G401 (cell line): ENCODE measurements at regions not wholly inside any gene's neighbourhood (a gene's known extent, or its start where the extent isn't known, plus 50 kb on each side); places are given as distances from the start of the nearest gene placed in this dataset.

Source experiments
- DNase-seq: peaks from one replicate; pipeline ENCODE4 v3.0.0-alpha.2; 2015; ENCODE audit warnings: low spot score
- in situ Hi-C: cut with HindIII; loops from 2 replicates; pipeline ENCODE4 v1.10.0; 2016; ENCODE audit warnings: low sequenced_read_pairs, mixed read lengths

GRCh38 chr22:48900327-48900597 lies 927.4 kb downstream of the BRD1 start:
- in situ Hi-C loops, result no loop called here
- DNase-seq, result no peak

GRCh38 chr22:48899523-48900326 lies 927.9 kb downstream of the BRD1 start:
- in situ Hi-C loops, result no loop called here
- DNase-seq, result no peak

DNA sequence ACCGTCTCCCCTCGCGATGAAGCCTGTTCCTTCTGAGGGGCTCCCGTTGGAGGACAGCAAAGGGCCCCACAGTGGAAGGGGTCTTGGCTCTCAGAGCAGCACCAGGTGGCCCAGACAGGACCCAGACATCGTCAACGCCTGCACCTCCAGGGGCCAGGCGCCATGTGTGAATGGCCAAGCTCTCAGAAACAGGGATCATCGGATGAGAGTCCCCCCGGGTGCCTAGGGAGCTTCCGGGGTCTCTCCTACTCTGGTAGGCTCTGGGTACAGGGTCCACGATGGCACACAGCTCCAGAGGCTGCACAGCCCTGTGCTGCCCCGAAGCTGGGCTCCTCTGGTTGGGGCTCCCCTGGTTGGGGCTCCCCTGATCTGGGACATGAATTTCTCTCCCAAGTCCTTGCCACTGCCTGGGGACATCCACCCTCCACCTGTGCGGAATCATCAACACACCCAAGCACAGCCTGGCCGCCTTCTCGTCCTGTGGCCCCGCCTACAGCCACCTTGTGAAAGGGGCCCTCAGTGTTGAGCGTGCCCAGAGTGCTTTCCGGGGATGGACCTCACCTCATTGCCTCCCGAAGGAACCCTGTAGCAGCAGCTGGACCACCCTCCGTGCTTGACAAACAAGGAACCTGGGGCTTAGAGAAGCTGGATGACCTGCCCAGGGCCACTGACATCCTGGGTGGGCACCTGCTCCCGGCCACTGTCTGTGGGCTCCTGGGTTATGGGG lies 929.0 kb downstream of the BRD1 start:
- in situ Hi-C loops, result no loop called here
- no peak for DNase-seq

- no peak for DNase-seq
- in situ Hi-C loops, result no loop called here
Observed at GRCh38 chr22:48897645-48898370, 929.9 kb downstream of the BRD1 start.

GRCh38 chr22:48896766-48897644 lies 930.7 kb downstream of the BRD1 start:
- DNase-seq, result no peak
- in situ Hi-C loops, result no loop called here

DNA sequence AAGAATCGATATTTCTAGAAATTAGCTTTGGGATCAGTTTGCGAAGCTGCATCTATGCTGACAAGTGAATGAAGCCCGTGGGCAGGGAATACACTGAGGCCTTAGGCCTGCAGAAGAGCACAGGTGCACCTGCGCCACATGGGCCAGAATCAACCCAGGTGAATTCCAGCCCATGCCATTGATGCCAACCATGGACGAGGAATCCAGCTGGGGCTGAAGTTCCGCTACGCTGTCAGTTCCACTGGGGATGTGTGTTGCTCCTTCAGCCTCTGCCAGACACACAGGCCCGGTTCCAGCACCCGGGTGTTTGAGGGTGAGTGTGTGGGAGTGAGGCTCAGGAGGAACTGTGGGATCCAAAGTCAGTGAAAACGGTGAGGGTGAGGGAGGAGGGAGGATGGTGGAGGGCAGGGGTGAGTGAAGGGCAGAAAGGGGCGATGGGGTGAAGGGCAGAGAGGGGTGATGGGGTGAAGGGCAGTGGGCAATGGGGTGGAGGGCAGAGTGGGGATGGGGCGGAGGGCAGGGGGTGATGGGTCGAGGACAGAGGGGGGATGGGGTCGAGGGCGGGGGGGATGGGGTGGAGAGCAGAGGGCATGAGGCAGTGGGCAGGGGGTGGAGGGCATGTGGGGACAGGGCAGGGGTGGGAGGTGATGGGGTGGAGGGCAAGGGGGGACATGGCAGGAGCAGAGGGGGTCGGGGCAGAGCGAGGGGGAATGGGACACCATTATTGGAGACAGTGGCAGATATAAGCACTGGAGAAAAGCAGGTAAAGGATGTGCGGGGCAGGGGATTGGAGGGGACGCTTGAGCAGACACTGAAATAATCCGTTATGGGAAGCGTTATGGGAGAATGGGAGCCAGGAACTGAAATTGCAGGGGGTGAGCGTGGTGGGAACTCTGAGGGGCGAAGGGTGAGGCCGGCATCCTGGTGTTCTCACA lies 931.6 kb downstream of the BRD1 start:
- no peak for DNase-seq
- in situ Hi-C loops, result no loop called here

DNA sequence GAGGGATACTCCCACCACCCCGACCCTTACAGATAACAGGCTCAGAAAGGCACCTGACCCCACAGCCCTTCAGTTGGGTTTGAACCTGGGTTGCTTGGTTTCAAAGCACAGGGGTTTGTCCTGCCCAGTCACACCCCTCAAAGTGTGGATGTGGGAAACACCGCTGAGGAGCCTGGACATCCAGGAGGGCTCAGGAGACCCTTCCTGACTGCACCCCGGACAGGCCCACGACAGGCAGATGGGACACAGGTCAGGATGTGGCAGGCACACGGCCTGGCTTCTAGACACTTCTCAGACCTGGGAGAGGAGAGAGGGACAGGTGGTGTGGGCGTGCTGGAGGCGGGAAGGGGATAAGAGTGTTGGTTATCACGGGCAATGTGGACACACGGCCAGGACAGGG lies 932.3 kb downstream of the BRD1 start:
- no peak for DNase-seq
- in situ Hi-C loops, result no loop called here

DNA sequence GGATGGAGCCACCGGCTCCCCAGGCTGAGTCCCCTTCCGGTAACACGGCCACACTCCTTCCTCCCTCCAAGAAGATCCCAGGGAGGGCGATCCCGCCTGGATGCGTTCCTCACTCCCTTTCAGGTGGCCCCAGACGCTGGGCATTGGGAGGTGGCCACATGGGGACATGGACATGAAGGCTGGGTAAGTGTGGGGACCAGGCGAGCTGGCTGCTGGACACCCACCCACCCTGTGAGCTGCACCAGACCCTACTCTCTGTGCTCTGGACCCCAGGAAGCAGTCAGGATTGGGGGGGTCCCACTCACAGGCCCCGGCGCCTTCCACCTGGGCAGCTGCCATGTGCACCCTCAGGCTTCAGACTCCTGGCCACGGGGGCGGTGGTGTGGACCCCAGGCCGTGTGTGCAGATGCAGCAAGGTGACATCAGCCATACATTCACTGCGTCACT lies 932.8 kb downstream of the BRD1 start:
- no peak for DNase-seq
- in situ Hi-C loops, result no loop called here

DNA sequence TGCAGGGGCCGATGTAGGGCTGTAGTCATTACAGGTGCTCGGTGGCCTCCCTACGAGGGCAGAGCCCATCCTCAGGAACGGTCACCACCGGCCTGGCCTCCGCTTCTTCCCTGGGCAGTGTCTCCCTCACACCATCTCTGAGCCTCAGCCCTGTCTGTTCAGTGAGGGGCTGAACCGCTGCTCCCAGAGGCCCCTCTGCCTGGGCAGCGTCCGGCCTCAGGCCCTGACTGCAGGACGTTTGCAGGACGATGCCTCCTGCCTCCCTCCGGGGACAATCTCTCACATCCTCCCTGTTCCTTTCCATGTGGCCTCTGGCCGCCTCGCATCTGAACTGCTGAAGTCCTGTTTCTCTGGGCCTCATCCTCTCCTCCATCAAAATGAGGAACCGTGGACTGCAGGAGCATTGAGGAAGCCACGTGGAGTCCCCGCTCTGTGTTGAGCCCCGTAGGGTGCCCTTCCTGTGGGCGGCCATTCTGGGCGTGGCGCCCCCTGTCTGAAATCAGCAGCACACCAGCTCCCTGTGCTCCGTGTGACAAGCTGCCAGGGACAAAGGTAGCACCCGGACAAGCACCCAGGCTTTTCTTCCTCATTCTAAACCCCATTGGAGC lies 933.5 kb downstream of the BRD1 start:
- in situ Hi-C loops, result no loop called here
- no peak for DNase-seq

- in situ Hi-C loops, result no loop called here
- no peak for DNase-seq
Observed at GRCh38 chr22:48893288-48894063, 934.2 kb downstream of the BRD1 start.

- in situ Hi-C loops, result no loop called here
- no peak for DNase-seq
Observed at GRCh38 chr22:48892578-48893287, 934.9 kb downstream of the BRD1 start.

DNA sequence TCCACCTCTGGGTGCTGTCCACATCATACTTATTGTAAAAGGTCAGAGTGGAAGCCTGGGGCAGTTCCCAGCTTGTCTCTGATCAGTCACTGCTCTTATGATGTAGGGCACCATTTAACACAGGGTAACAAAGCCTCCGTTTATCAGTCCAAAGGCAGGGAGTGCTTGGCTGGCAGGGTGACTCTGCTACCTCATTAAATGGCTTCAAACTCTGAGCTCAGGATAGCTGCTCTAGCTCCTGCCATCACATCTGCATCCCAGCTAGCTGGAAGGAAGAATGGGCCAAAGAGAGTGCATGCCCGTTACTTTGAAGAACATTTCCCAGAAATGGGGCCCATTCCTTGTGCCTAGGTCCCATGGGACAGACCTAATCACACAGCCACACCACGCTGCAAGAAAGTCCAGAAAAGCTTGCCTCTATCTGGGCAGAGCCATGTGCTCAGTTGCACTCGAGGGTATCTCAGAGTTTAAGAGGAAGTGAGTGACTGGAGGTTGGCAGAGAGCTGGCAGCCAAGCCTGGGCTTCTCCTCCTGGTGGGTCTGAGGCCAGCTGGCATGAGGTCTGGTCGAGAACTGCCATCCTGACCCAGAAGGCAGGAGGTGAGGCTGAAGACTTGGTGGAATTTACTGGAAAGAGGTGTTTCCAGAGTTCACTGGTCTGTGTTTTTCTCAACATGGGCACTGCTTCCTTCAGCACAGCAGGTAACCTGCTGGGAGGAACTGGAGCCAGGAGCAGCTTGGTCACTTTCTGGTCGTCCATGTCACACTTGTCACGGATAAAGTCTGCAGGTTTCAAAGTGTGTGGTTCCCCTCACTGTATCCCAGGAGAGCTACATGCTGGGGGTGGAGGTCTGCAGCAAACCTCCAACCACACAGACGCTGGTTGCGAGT lies 935.7 kb downstream of the BRD1 start:
- no peak for DNase-seq
- in situ Hi-C loops, result no loop called here

DNA sequence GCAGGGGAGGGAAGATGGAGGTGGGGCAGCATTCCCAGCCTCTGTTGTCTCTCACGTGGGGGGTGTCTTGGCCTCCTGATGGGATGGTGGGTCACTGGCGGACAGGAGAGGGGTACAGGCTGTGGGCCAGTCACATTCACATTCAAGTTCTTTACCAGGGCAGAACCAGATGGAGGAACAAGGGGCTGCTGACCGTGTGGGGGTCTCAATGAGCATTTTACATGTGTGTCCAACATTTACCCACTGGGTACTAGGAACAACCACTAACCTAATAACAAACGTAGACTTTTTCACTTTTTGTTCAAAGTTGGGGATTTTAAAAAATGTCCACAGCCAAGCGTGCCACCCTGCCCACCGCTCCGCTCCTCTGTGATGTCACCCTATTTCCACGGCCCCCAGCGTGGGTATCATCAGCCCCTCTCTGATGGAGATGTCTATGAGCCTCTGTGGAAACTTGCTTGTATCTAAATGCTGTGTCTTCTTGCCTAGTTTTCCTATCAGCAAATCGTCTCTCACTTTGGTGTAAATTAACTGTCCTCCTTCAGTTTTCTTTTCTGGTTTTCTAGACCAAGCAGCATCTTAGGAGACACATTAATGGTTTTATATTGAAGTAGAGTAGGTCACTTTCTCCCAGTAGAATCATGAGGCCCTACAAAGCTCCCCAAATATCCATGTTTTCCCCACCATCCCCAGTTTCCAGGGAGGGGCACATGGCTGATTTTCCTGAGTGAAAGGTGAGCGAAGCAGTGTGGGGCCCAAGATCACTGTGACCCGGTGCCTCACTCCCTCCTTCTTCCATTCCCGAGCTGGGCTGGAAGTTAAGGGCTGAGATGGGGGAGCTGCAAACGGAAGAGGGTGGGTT lies 936.7 kb downstream of the BRD1 start:
- in situ Hi-C loops, result no loop called here
- no peak for DNase-seq

DNA sequence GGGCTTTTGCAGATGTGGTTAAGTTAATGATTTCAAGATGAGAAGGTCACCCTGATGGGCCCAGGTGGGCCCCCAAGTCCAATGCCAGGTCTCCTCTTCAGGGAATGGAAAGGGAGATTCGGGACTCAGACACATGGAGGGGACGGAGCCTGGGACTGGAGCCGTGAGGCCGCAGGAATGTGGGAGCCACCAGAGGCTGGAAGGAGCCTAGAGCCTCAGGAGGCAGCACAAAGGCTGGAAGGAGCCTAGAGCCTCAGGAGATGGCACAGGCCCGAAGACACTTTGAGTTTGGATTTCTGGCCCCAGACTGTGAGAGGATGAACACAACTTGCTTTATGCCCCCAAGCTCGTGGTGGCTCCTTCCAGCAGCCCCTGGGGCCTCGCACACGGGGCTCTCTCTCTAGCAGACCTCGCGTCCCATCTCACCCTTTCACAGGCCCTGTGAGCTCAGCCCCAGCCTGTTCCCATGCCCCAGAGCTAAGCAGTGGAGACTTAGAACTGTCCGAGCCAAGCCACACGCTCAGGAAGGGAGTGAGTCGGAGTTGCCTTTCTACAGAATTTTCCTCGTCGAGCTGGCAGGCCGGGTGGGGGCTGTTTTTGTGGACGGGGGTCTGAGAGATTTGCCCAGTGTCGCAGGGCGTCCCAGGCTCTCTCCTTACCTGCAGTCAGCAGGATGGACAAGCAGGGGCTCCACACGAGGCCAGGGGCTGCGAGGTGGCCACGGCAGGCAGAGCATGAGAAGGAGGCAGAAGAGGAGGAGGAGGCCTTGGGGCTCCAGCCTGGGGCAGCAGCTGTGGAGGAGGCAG lies 937.6 kb downstream of the BRD1 start:
- no peak for DNase-seq
- in situ Hi-C loops, result no loop called here
